DMS114 treated with DMSO at 0.1 percent for 48 hours (cell line): ENCODE measurements at regions not wholly inside any gene's neighbourhood (a gene's known extent, or its start where the extent isn't known, plus 50 kb on each side); places are given as distances from the start of the nearest gene placed in this dataset.
"Not testable (repeated sequence)": the region's sequence is repeated elsewhere in the genome, so short reads cannot be mapped to it uniquely, and the experiment has no call there.

ENCODE experiments used
- DNase-seq: peaks from one replicate; lab custom pipeline; 2025; ENCODE audit not compliant: unreplicated experiment; lab: John Stamatoyannopoulos, UW

DNA sequence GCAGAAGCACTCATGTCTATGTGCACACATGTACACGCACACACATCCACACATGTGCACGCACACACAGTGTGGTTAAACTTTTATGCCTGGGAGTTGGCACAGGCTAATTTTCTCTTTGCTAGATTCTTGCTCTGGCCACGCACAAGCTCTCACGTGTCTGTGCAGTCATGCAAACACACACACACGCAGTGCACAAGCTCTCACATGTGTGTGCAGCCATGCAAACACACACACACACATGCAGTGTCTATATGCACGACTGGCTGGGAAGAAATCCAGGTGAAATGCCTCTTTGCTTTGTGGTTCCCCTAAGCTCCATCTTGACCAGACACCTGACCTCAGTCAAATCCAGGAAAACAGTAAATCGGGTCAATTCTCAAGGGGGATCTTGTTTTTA, 138.0 kb downstream of the SHOX start:
- DNase-seq: no peak

DNA sequence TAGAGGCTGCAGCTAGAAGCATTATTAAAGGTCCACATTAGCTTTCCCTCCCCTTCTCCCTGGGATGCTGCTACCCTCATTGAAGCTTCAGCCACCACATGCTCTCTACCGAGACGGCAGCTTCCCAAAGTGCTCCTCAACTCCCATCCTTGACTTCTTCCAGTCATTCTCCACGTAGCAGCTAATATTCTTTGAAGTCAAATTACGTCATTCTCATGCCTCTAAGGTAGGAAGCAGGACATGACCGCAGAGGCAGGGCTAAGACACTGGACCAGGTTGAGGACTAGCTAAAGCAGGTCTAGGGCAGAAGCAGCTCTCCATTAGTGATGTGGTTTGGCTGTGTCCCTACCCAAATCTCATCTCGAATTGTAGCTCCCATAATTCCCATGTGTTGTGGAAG, 128.3 kb downstream of the SHOX start:
- DNase-seq: no peak

DNA sequence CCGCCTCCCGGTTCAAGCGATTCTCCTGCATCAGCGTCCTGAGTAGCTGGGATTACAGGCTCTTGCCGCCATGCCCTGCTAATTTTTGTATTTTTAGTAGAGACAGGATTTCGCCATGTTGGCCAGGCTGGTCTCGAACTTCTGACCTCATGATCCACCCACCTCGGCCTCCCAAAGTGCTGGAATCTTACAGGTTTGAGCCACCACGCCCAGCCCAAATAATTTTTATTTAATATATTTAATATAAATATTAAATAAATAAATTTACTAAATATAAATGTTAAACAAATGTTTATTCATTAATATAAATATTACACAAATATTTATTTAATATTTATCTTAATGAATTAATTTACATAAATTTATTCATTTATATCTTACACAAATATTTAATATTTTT, 120.2 kb downstream of the SHOX start:
- DNase-seq: no peak

DNA sequence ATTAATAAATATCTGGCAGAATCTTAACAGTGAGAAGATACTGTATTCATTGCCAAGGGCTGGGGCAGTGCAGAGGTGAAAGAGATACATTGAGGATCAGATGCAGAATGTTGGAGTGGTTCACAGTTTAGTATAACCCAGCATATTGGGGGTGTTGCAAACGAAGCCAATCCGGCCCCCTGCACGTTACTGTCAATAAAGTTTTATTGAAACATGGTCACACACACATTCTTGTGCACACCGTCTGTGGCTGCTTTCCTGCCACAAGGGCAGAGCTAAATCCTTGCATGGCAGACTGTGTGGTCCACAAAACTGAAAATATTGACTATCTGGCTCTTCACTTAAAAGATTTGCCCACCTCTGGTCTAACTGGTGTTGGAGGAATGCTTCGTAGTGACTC, 119.7 kb downstream of the SHOX start:
- no peak for DNase-seq

DNA sequence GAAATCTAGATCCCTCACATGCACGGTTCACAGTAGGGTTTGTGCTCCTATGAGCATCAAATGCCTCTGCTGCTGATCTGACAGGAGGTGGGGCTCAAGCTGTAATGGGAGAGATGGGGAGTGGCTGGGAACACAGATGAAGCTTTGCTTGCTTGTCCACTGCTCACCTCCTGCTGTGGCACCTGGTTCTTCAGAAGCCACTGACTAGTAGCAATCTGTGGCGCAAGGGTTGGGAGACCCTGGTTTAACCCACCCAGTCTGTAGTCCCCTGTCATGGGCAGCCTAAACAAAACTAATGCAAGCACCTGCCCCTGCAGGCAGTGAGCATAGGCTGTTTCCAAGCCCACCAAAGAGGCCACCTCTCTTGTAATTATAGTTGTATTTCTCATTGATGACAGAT, 116.6 kb downstream of the SHOX start:
- DNase-seq: no peak

DNA sequence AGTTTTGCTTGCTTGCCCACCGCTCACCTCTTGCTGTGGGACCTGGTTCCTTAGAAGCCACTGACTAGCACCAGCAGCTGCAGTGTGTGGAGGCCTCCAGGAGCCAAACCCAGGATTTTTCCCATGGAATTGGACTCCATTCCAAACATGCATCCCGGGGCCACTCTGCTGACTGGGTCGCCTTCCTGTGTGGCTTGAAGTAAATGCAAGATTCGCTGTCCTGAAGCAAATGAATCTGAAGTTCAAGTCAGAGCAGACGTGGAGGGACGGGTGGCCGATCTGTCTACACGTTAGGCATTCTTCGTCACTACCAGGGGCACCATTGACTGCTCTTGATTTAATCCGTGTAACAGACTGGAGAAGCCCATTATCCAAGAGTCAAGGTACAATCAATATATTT, 109.0 kb downstream of the SHOX start:
- DNase-seq: no peak

DNA sequence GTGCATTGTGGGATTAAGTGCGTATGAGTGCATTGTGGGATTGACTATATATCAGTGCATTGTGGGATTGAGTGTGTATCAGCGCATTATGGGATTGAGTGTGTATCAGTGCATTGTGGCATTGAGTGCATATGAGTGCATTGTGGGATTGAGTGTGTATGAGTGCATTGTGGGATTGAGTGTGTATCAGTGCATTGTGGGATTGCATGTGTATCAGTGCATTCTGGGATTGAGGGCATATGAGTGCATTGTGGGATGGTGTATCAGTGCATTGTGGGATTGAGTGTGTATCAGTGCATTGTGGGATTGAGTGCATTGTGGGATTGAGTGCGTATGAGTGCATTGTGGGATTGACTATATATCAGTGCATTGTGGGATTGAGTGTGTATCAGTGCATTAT, 106.4 kb downstream of the SHOX start:
- DNase-seq: not testable (repeated sequence)

DNA sequence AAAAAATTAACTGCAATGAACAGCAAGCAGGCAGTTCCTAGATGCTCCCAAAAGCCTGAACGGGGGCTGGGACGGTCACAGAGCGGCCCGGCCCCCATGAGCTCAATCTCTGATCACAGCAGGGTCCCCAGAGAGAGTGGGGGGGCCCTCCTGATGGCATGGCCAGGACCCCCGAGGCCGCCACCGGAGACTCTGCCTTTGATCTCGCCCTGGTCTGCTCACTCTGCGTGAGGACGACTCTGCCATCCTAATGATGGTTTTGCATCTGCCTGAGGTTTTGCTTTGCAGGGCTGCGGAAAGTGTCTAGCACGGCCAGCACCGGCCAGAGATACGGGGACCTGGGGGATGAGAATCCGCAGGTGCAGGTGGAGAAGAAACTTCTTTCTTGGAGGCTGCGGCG, 103.8 kb downstream of the SHOX start:
- no peak for DNase-seq

DNA sequence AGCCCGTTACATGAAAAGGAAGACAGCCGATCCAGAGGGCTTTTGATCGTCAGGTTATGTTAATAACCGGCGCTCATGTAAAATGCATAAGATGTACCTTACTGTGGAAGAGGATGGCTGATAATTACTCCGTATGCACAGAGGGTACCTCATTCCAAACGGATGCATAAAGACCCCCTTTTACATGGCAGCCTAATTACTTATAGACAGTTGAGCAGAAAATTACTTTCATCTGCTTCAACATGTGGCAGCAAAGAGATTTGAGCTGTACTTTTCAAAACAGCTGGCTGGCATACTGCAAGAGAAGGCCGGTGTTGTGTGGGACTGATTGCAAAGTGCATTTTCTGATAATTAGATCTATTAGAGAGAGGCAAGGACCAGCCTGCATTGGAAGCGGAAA, 103.4 kb downstream of the SHOX start:
- DNase-seq: no peak

DNA sequence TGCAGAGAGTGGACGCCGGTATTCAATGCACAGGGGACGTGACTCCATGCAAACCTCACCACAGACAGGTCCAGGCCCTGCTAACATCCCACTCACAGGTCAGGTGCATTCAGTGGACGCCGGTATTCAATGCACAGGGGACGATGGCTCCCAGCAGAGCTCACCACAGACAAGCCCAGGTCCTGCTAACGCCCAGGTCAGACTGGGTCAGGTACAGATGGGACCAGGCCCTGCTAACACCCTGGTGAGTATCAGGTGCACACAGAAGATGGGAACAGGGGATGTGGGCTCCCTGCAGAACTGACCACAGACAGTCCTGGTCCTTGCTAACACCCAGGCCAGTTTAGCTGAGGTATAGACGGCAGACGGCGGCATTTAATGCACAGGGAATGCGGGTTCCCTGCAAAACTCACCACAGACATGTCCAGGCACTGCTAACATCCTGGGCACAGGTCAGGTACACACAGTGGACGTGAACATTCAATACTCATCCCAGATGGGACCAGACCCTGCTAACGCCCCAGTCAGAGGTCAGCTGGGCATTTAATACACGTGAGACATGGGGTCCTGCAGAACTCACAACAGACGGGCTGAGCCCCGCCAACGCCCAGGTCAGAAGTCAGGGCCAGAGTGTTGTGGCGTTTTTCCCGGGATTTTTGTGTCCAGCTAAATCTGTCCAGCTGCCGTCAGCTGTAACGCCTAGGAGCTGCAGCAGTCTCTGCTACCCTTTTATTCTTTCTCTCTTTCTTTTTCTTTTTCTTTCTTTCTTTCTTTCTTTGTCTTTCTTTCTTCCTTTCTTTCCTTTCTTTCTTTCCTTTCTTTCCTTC, 99.2 kb downstream of the SHOX start:
- no peak for DNase-seq

DNA sequence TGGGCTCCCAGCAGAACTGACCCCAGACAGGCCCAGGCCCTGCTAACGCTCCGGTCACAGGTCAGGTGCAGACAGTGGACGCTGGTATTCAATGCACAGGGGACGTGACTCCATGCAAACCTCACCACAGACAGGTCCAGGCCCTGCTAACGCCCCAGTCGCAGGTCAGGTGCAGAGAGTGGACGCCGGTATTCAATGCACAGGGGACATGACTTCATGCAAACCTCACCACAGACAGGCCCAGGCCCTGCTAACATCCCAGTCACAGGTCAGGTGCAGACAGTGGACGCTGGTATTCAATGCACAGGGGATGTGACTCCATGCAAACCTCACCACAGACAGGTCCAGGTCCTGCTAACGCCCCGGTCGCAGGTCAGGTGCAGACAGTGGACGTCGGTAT, 98.5 kb downstream of the SHOX start:
- not testable (repeated sequence) for DNase-seq

DNA sequence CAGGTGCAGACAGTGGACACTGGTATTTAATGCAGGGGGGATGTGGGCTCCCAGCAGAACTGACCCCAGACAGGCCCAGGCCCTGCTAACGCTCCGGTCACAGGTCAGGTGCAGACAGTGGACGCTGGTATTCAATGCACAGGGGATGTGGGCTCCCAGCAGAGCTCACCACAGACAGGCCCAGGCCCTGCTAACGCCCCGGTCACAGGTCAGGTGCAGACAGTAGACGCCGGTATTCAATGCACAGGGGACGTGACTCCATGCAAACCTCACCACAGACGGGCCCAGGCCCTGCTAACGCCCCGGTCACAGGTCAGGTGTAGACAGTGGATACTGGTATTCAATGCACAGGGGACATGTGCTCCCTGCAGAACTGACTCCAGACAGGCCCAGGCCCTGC, 98.0 kb downstream of the SHOX start:
- DNase-seq: not testable (repeated sequence)

DNA sequence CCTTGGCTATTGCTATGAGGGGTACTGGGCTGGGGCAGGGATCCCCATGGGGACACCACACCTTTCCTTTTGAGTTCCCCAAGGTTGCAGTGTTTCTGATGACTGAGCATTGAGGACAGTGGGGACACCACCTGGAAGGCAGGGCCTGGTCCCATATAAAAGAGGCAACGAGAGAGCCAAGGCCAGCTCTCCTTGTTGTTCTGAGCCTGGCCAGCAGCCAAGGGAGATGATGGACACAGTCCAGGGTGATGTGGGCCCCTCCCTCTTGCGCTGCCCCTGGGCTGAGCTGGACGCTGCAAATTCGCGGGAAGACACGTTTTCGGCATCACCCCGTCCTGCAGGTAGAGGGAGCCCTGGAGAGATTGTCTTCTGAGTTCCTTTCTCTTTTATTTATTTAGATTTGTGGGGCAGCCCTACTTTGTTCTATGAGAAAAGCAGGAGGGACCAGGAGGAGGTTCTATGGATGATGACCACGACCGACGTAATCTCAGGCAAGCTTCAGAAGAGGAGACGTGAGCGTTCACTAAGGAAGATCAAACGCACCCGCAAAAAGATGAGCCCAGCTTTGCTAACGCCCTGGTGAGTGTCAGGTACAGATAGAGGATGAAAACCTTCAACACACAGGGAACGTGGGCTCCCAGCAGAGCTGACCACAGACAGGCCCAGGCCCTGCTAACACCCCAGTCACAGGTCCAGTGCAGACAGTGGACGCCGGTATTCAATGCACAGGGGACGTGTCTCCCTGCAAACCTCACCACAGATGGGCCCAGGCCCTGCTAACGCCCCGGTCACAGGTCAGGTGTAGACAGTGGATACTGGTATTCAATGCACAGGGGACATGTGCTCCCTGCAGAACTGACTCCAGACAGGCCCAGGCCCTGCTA, 97.4 kb downstream of the SHOX start:
- DNase-seq: no peak

DNA sequence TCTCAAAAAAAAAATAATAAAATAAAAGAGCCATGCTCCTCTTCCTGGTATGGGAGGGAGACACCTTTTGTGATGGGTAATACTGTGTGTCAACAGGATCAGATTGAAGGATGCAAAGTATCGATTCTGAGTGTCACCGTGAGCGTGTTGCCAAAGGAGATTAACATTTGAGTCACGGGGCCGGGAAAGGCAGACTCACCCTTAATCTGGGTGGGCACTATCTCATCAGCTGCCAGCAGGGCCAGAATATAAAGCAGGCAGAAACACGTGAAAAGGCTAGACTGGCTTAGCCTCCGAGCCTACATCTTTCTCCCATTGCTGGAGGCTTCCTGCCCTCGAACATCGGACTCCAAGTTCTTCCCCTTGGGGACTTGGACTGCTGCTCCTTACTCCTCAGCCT, 95.4 kb downstream of the SHOX start:
- DNase-seq: no peak

DNA sequence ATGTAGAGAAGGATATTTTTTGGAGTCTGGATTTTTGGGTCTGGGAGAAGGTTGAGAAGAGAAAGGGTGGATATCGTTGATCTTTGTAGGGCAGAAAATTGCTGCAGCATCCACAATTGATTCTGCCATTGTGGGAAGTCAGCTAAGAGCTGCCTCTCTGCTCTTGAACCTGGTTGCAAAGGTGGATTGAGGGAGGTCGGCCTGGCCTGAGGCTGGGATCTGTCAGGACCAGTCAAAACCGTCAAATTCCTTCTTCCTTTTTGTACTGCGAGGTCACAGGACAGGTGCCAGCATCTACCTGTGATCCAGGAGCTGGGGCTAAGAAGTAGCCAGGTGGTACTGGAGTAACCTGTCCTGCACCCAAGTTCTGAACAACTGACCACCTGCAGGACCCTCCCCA, 93.7 kb downstream of the SHOX start:
- no peak for DNase-seq

DNA sequence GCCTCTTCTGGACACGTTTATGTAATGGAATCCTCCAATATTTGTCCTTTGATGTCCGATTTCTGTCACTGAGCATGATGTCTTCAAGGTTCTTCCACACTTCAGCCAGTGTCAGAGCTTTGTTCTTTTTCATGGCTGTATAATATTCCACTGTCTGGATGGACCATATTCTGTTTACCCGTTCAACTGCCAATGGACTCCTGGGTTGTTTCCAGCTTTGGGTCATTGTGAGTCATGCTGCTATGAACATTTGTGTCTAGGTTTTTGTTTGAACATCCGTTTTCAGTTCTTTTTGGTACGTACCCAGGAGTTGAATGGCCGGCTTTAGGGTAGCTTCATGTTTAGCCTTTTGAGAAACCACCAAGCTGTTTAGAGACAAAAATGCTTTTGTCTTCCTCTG, 93.2 kb downstream of the SHOX start:
- no peak for DNase-seq

DNA sequence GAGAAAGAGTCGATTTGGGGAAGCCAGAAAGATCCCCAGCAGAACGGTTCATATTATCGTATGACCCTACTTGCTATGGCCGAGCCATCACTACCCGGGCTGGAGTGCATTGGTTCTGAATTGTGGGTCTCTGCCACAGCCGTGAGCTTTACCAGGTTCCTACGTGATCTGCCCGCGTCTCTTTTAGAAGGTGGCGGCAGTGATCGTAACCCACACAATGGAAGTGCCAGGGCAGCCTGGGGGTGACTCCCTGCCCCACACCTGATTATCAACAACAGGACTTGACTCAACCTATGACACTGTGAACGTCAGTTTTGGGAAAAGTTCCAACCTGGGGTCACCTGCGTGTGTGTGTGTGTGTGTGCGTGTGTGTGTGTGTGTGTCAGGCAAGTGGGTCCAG, 90.8 kb downstream of the SHOX start:
- no peak for DNase-seq

DNA sequence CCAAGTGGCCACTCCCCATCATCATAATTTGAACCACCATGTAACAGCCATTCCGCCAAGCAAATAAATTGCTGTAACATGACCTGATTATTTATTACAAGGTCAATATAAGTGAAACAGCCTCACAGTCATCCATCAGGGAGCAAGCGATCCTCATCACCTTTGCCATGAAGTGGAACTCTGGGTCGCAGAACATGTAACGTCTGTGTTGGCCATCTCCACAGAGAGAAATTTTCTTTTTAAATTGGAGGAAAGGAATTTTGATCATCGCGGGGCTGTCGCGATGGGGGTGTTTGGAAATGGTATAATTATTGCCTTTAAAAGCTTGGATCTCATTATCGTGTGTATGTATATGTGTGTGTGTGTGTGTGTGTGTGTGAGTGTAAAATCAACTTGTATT, 90.2 kb downstream of the SHOX start:
- DNase-seq: no peak

DNA sequence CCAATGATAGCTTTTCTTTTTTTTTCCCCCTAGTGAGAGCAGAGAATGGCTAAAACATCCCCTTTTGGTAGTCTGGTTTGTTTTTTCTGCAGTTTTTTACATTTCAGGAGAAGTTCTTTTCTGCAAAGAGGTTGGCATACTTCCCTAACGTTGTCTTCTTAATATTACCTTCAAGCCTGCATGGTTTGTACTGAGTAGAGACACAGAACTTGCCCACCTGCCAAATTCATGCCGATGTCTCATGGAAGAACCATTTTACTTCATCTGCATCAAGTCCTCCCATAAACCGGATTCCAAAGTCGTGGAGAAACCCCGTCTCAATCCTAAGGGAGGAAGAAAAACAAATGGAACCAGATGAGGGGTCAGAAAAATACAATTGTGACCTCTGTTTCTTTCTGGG, 89.7 kb downstream of the SHOX start:
- no peak for DNase-seq

DNA sequence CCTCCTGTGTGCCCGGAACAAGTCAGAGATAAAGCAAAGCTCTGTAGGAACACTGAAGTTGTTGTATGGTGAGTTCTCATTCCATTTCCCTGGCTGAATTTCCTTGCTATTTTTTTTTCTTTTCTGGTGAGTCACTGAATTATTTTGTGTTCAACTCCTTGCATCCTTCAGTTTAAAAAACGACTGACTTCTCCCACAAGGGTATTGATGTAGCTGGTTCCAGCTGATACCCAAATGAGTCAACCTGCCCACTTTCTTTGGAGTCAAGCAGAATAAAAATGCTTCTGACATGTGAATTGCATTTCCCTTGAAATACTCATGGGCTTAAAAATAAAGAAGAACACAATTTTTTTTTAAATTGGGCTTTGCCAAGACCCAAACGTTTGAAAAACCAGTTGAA, 85.5 kb downstream of the SHOX start:
- no peak for DNase-seq

DNA sequence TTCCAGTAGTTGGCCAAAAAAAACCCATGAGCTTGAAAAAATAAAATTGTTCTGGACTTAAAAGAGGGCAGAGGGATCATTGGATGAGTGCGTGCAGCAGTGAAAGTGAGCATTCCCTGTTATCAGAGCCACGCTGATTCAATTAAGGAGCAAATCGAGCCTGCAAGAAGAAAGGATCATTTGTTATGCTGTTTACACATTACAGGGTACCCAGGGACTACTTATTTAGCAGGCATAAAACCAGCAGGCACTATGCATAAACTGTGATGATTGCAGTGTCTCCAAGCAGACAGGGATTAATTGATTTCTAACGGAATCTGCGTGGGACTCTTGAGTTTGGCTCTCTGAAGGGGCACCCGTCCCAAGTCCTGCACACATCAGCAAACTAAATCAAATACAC, 83.5 kb downstream of the SHOX start:
- no peak for DNase-seq
